ENCODE measurements at regions not wholly inside any gene's neighbourhood (a gene's known extent, or its start where the extent isn't known, plus 50 kb on each side); places are given as distances from the start of the nearest gene placed in this dataset.

DNA sequence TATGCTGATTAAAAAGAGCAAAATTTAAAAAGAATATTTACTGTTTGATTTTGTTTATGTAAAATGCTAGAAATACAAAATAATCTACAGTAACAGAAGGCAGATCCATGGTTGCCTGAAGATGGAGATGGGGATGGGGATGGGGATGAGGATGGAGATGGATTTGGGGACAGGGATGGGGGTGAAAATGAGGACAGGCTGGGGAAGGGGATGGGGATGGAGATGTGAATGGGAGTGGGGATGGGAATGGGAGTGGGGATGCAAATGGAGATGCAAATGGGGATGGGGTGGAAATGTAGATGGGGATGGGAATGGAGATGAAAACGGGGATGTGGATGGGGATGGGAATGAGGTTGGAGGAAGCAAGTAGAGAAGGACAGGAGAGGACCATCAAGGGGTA is 252.2 kb downstream of the PLPP3 start:
- TF ChIP-seq, protein P1, sequence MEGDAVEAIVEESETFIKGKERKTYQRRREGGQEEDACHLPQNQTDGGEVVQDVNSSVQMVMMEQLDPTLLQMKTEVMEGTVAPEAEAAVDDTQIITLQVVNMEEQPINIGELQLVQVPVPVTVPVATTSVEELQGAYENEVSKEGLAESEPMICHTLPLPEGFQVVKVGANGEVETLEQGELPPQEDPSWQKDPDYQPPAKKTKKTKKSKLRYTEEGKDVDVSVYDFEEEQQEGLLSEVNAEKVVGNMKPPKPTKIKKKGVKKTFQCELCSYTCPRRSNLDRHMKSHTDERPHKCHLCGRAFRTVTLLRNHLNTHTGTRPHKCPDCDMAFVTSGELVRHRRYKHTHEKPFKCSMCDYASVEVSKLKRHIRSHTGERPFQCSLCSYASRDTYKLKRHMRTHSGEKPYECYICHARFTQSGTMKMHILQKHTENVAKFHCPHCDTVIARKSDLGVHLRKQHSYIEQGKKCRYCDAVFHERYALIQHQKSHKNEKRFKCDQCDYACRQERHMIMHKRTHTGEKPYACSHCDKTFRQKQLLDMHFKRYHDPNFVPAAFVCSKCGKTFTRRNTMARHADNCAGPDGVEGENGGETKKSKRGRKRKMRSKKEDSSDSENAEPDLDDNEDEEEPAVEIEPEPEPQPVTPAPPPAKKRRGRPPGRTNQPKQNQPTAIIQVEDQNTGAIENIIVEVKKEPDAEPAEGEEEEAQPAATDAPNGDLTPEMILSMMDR (IDR thresholded peaks at IDR 0.05): no peak
- no peak for TF ChIP-seq POLR2A (IDR thresholded peaks at IDR 0.05)

Data from lower leg skin (tissue), 3 donors.